CD4-positive, CD25-positive, alpha-beta regulatory T cell (primary cell): ENCODE measurements at regions not wholly inside any gene's neighbourhood (a gene's known extent, or its start where the extent isn't known, plus 50 kb on each side); places are given as distances from the start of the nearest gene placed in this dataset.

Experiments used
- ATAC-seq, 2 donors: fragments of 150-1000 bp; cut with Tn5 transposase; one replicate each; pipeline ENCODE4 v1.10.0; 2021; ENCODE audit warnings: low read depth in 2 of 2, moderate number of reproducible peaks in 2 of 2, moderate library complexity in 1 of 2
- DNase-seq, 3 donors: peaks; one replicate each; pipeline versions ENCODE4 v3.0.0 to v3.0.0-alpha.2; 2012 to 2022; ENCODE audit warnings: mixed read lengths in 1 of 3
- H3K27ac ChIP-seq: one replicate; pipeline ENCODE4 v1.7.0; 2013; ENCODE audit warnings: mild to moderate bottlenecking, low read length; ENCODE audit not compliant: insufficient read depth, poor library complexity, severe bottlenecking
- H3K27me3 ChIP-seq: one replicate; pipeline ENCODE4 v1.7.0; 2013; ENCODE audit warnings: low read length; ENCODE audit not compliant: control insufficient read depth, insufficient read depth
- H3K36me3 ChIP-seq: one replicate; pipeline ENCODE4 v1.7.0; 2013; ENCODE audit warnings: mild to moderate bottlenecking, low read length, moderate library complexity; ENCODE audit not compliant: control insufficient read depth, insufficient read depth
- H3K4me1 ChIP-seq: 2 replicates; pipeline ENCODE4 v1.7.0; 2013; ENCODE audit warnings: mild to moderate bottlenecking, low read length; ENCODE audit not compliant: insufficient read depth, control insufficient read depth, poor library complexity, severe bottlenecking
- H3K4me3 ChIP-seq: one replicate; pipeline ENCODE4 v1.7.0; 2013; ENCODE audit warnings: low read depth, mild to moderate bottlenecking, low read length, moderate library complexity
- H3K9me3 ChIP-seq, 2 experiments: 1 replicate in 1 of 2; 2 replicates in 1 of 2; pipeline ENCODE4 v1.7.0; 2013; ENCODE audit warnings: low read length in 2 of 2, mild to moderate bottlenecking in 1 of 2, moderate library complexity in 1 of 2; ENCODE audit not compliant: control insufficient read depth in 2 of 2
- H3K27ac Mint-ChIP-seq, 3 donors: one replicate each; pipeline ENCODE4 v1.8.0; 2020 to 2022; ENCODE audit warnings: mild to moderate bottlenecking in 3 of 3, mixed read lengths in 3 of 3, moderate library complexity in 2 of 3
- H3K27me3 Mint-ChIP-seq: one replicate; pipeline ENCODE4 v1.8.0; 2022; ENCODE audit warnings: mild to moderate bottlenecking, mixed read lengths
- H3K36me3 Mint-ChIP-seq: one replicate; pipeline ENCODE4 v1.8.0; 2020; ENCODE audit warnings: mixed read lengths
- H3K4me1 Mint-ChIP-seq, 4 donors: one replicate each; pipeline ENCODE4 v1.8.0; 2020 to 2022; ENCODE audit warnings: mixed read lengths in 4 of 4, mild to moderate bottlenecking in 1 of 4
- H3K4me3 Mint-ChIP-seq, 4 donors: one replicate each; pipeline ENCODE4 v1.8.0; 2020 to 2022; ENCODE audit warnings: mild to moderate bottlenecking in 4 of 4, mixed read lengths in 4 of 4, moderate library complexity in 3 of 4
- H3K9me3 Mint-ChIP-seq, 7 donors: one replicate each; pipeline ENCODE4 v1.8.0; 2020 to 2022; ENCODE audit warnings: mixed read lengths in 7 of 7, mild to moderate bottlenecking in 3 of 7, moderate library complexity in 2 of 7

DNA sequence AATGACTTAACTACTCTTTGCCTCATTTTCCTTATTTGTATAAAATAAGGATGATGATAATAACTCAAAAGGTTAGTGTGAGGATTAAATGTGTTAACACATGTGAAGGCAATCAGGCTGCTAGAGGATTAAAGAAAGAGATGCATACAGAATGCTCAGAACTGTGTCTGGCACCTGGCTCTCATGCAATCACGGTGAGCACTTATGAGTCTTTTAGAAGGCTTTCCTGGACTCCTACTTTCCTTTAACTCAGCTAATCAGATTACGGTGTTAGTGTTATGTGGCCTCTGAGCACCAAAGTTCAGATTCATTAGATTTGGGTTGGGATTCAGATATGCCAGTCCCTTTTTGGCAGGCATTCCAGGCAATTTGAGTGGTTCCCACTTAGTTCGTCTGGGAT lies 311.6 kb upstream of the USP24 start:
- Histone ChIP-seq H3K4me1 (no peaks in the 10 kb centered on the region), H3K27me3 (no peaks in the 10 kb centered on the region), H3K27ac (no peak overlapping the region), H3K4me3 (no peak overlapping the region), H3K9me3 (no peaks in the 10 kb centered on the region), H3K36me3 (no peaks in the 10 kb centered on the region)
- H3K9me3 Mint-ChIP-seq = peaks cover 0 to 2% (median 0%) of the 10 kb centered on the region in 7 donors
- no peak overlapping the region for H3K27ac Mint-ChIP-seq
- peaks cover 10% of the 10 kb centered on the region for H3K27me3 Mint-ChIP-seq
- DNase-seq = no peak
- H3K36me3 Mint-ChIP-seq = no peaks in the 10 kb centered on the region
- no peak for ATAC-seq
- H3K4me3 Mint-ChIP-seq = no peak overlapping the region
- H3K4me1 Mint-ChIP-seq = no peaks in the 10 kb centered on the region

DNA sequence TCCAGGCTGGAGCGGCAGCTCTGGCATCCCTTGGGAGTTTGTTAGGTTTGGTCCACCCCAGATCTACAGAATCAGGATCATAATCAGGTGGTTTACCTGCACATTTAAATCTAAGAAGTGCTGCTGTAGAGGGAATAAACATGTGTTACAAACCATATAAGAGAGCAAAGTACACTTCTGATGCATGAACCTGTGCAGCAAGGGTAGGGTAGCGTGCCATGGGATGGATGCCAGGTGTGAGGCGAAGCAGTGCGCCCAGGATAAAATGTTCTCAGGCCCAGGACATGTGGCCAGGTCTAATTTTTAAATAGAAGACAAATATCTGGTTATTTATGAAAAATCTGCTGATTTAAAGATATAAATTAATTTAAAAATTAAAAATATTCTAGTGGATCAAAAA lies 308.8 kb upstream of the USP24 start:
- Mint-ChIP-seq H3K4me3 (no peak overlapping the region), H3K36me3 (no peaks in the 10 kb centered on the region), H3K27me3 (no peaks in the 10 kb centered on the region), H3K9me3 (peaks cover 0 to 2% (median 0%) of the 10 kb centered on the region in 7 donors), H3K4me1 (no peaks in the 10 kb centered on the region), H3K27ac (no peak overlapping the region)
- ATAC-seq = no peak
- no peak overlapping the region for H3K4me3 ChIP-seq
- no peaks in the 10 kb centered on the region for H3K9me3 ChIP-seq
- H3K36me3 ChIP-seq = no peaks in the 10 kb centered on the region
- H3K4me1 ChIP-seq = no peaks in the 10 kb centered on the region
- no peaks in the 10 kb centered on the region for H3K27me3 ChIP-seq
- no peak for DNase-seq
- no peak overlapping the region for H3K27ac ChIP-seq

DNA sequence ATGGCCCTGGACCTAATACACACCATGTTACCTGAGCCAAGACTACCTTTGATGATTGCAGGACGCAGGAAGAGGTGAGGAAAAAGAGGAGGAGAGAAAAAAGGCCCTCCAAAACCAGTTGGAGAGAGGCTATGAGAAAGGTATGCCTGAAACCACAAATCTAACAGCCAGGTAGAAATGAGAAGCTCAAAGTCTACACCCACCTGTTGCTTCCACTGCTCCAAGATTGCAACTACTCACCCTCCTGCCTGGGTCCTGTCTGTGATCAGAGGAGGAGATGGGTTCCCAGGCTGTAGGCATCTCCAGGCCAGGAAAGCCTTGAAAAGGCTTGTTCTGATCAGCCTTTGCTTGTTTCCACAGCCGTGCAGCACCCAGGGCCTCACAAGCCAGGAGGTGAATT lies 307.8 kb upstream of the USP24 start:
- H3K27me3 Mint-ChIP-seq = peaks cover 6% of the 10 kb centered on the region
- H3K27ac Mint-ChIP-seq = no peak overlapping the region
- Histone ChIP-seq H3K27me3 (no peaks in the 10 kb centered on the region), H3K4me3 (no peak overlapping the region), H3K36me3 (no peaks in the 10 kb centered on the region), H3K9me3 (no peaks in the 10 kb centered on the region), H3K4me1 (no peaks in the 10 kb centered on the region), H3K27ac (no peak overlapping the region)
- no peaks in the 10 kb centered on the region for H3K36me3 Mint-ChIP-seq
- H3K4me3 Mint-ChIP-seq = no peak overlapping the region
- peaks cover 0 to 3% (median 0%) of the 10 kb centered on the region in 7 donors for H3K9me3 Mint-ChIP-seq
- ATAC-seq = no peak
- DNase-seq = no peak
- H3K4me1 Mint-ChIP-seq = no peaks in the 10 kb centered on the region

DNA sequence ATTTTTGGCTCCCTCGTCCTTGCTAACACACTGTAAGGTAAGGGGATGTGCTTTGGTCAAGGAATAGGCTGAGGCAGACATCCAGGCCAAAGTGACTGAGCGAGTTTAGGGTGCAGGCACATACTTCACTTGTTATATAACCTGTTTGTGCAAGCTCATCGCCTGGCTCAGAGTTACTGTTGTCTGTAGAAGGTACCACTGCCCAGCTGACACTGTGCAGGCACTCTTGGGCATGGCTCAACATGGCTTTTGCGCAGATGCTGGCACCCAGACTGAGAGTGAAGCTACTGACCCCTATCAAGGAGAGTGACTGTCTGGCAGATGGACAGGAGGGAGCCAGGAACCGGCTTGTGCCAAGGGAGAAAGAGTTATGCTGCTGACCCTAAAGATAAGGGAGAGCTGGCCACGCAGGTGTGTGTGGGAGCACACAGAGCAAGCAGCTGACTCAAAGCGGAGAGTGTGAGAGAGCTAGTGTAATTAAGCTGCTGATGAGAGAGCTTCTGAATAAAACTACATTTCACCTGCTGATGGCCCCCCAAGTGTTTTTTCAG lies 307.3 kb upstream of the USP24 start:
- no peaks in the 10 kb centered on the region for H3K4me1 ChIP-seq
- H3K9me3 ChIP-seq = no peaks in the 10 kb centered on the region
- H3K36me3 Mint-ChIP-seq = no peaks in the 10 kb centered on the region
- no peak overlapping the region for H3K4me3 ChIP-seq
- no peak for DNase-seq
- no peaks in the 10 kb centered on the region for H3K36me3 ChIP-seq
- no peaks in the 10 kb centered on the region for H3K27me3 ChIP-seq
- peaks cover 11% of the 10 kb centered on the region for H3K27me3 Mint-ChIP-seq
- no peak for ATAC-seq
- H3K9me3 Mint-ChIP-seq = peaks cover 0 to 3% (median 0%) of the 10 kb centered on the region in 7 donors
- no peak overlapping the region for H3K4me3 Mint-ChIP-seq
- no peak overlapping the region for H3K27ac ChIP-seq
- no peak overlapping the region for H3K27ac Mint-ChIP-seq
- no peaks in the 10 kb centered on the region for H3K4me1 Mint-ChIP-seq

DNA sequence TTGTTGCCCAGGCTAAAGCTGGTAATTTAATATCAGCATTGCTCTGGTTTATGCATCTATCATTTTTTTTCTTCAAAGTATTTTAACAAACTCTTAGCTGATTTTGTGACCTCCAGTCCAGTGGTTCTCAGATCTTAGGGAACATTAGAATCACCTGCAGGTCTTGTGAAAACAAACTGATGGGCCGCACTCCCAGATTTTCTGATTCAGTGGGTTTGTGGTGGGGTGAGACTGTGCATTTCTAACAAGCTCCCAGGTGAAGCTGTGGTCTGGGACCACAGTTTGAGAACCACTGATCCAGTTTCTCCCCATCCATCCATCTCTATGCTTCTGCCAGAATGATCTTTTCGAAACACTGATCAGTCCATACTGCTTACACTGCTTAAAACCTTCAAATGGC lies 305.7 kb upstream of the USP24 start:
- H3K4me3 Mint-ChIP-seq = no peak overlapping the region
- DNase-seq (no peak), ATAC-seq (no peak)
- Histone ChIP-seq H3K4me1 (no peaks in the 10 kb centered on the region), H3K36me3 (no peaks in the 10 kb centered on the region), H3K4me3 (no peak overlapping the region), H3K27ac (no peak overlapping the region), H3K27me3 (no peaks in the 10 kb centered on the region), H3K9me3 (no peaks in the 10 kb centered on the region)
- H3K27me3 Mint-ChIP-seq = peaks cover 12% of the 10 kb centered on the region
- no peaks in the 10 kb centered on the region for H3K4me1 Mint-ChIP-seq
- H3K27ac Mint-ChIP-seq = no peak overlapping the region
- peaks cover 0 to 3% (median 0%) of the 10 kb centered on the region in 7 donors for H3K9me3 Mint-ChIP-seq
- no peaks in the 10 kb centered on the region for H3K36me3 Mint-ChIP-seq

DNA sequence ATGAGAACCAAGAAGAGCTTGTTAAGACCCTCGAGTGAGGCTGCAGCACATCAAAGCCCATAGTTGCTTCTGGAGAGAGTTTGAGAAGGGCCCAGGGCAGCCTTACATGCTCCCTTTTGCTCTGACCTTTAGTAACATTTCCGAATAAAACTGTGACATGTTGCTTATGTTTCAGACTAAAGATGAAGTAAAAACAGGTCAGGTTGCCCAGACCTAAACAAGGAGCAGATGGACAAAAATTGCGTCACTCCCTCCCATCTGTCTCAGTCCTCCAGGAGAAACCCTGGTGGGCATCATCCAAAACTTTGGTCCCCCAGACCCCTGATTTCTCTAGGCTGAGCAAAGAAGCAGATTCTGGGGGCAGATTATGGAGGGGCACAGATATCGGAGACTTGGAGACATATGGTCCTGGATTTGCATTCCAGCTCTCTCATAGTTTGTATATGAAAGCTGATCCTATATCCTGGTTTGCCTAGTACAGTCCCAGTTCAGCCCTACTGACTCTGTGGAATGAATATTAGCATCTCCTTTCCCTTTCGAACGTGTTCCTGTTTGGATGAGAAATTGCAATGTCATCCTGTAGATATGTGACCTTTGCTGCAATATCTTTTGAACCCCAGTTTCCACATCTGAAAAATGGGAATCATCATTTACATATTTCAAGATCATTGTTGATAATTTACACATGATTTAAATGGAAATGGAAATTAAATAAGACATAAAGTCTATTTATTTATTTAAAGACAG lies 304.9 kb upstream of the USP24 start:
- no peaks in the 10 kb centered on the region for H3K36me3 ChIP-seq
- no peaks in the 10 kb centered on the region for H3K9me3 ChIP-seq
- no peaks in the 10 kb centered on the region for H3K36me3 Mint-ChIP-seq
- no peak overlapping the region for H3K4me3 ChIP-seq
- ATAC-seq (no peak), DNase-seq (no peak)
- H3K4me1 ChIP-seq = no peaks in the 10 kb centered on the region
- peaks cover 12% of the 10 kb centered on the region for H3K27me3 Mint-ChIP-seq
- no peak overlapping the region for H3K27ac ChIP-seq
- no peaks in the 10 kb centered on the region for H3K27me3 ChIP-seq
- no peak overlapping the region for H3K4me3 Mint-ChIP-seq
- H3K9me3 Mint-ChIP-seq = peaks cover 0 to 3% (median 0%) of the 10 kb centered on the region in 7 donors
- H3K27ac Mint-ChIP-seq = no peak overlapping the region
- no peaks in the 10 kb centered on the region for H3K4me1 Mint-ChIP-seq

DNA sequence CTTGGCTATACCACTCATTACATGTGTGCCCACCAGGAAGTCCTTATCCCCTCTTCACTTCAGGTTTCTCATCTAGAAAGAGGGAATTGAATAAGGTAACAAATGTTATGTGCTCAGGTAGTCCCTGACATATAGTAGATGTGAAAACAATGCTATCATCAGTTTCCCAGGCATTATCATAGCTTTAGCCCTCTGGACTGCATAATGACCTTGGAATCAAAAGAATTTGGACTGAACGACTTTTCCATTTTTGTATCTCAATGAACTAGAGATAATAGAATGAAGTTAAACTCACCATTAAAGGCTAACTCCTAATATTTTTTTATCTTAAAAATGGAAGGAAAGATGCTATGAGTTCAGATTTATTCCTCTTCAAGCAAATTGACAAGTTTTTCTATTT lies 304.1 kb upstream of the USP24 start:
- Histone ChIP-seq H3K9me3 (no peaks in the 10 kb centered on the region), H3K27me3 (no peaks in the 10 kb centered on the region), H3K27ac (no peak overlapping the region), H3K4me3 (no peak overlapping the region), H3K36me3 (no peaks in the 10 kb centered on the region), H3K4me1 (no peaks in the 10 kb centered on the region)
- H3K9me3 Mint-ChIP-seq = peaks cover 0 to 3% (median 0%) of the 10 kb centered on the region in 7 donors
- no peak for DNase-seq
- no peaks in the 10 kb centered on the region for H3K36me3 Mint-ChIP-seq
- H3K4me1 Mint-ChIP-seq = no peaks in the 10 kb centered on the region
- no peak overlapping the region for H3K4me3 Mint-ChIP-seq
- no peak for ATAC-seq
- no peak overlapping the region for H3K27ac Mint-ChIP-seq
- H3K27me3 Mint-ChIP-seq = peaks cover 12% of the 10 kb centered on the region

DNA sequence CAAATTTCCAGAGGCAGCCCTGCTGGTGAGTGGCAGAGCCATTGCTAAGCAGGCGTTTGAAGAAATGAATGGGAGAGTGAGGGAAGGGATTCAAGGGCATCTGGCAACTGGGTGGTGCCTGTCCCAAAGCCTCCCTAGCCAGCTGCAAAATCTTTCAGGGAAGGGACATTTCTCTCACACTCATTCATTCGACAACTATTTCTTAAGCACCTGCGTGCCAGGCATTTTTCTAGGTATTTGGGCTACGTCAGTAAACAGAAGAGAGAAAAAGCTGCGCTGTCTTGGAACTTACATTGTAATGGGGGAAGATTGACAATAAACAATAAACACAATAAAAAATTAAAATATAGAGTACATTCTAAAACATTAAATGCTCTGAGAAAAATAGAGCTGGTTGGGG lies 301.9 kb upstream of the USP24 start:
- H3K36me3 ChIP-seq = no peaks in the 10 kb centered on the region
- H3K36me3 Mint-ChIP-seq = no peaks in the 10 kb centered on the region
- H3K27me3 Mint-ChIP-seq = peaks cover 12% of the 10 kb centered on the region
- no peak overlapping the region for H3K4me3 Mint-ChIP-seq
- no peak overlapping the region for H3K27ac Mint-ChIP-seq
- no peaks in the 10 kb centered on the region for H3K27me3 ChIP-seq
- DNase-seq (no peak), ATAC-seq (no peak)
- no peak overlapping the region for H3K27ac ChIP-seq
- H3K9me3 ChIP-seq = no peaks in the 10 kb centered on the region
- no peaks in the 10 kb centered on the region for H3K4me1 Mint-ChIP-seq
- no peaks in the 10 kb centered on the region for H3K4me1 ChIP-seq
- no peak overlapping the region for H3K4me3 ChIP-seq
- peaks cover 0 to 3% (median 0%) of the 10 kb centered on the region in 7 donors for H3K9me3 Mint-ChIP-seq
